H1 (cell line): ENCODE measurements at regions not wholly inside any gene's neighbourhood (a gene's known extent, or its start where the extent isn't known, plus 50 kb on each side); places are given as distances from the start of the nearest gene placed in this dataset.

Experiments used
- CTCF ChIA-PET: fragments of 300-600 bp; sonication (Branson Sonifier 250); formaldehyde crosslinking; loops from one replicate; lab custom pipeline; 2021; ENCODE audit not compliant: partially characterized antibody; lab: Charles Lee
- POLR2A ChIA-PET: fragments of 300-600 bp; sonication (Branson Sonifier 250); formaldehyde crosslinking; loops from one replicate; lab custom pipeline; 2021; ENCODE audit warnings: inconsistent platforms; ENCODE audit not compliant: partially characterized antibody; lab: Charles Lee
- DNase-seq, 2 experiments: peaks; one replicate each; pipeline versions ENCODE4 v3.0.0 to v3.0.0-alpha.2; 2010 to 2022; ENCODE audit warnings: low spot score in 2 of 2, low read depth in 1 of 2, mixed read lengths in 1 of 2
- FAIRE-seq: peaks from 2 replicates; lab custom pipeline; 2011; peaks lifted over from hg19 to GRCh38; lab: Jason Lieb, UNC
- H2AFZ ChIP-seq: 2 replicates; pipeline ENCODE4 v1.8.1; 2012; ENCODE audit warnings: low read length, inconsistent platforms
- H2AK5ac ChIP-seq: 2 replicates; pipeline ENCODE4 v1.6.1; 2013; ENCODE audit warnings: low read depth, low read length
- H2BK120ac ChIP-seq: replicated peaks from 2 replicates; pipeline ENCODE3; 2013; ENCODE audit warnings: low read depth, low read length, inconsistent platforms
- H2BK12ac ChIP-seq: 2 replicates; pipeline ENCODE4 v1.6.1; 2013; ENCODE audit warnings: low read depth, low read length
- H2BK15ac ChIP-seq: 2 replicates; pipeline ENCODE4 v1.6.1; 2013; ENCODE audit warnings: low read length
- H2BK20ac ChIP-seq: 2 replicates; pipeline ENCODE4 v1.6.1; 2013; ENCODE audit warnings: low read length
- H2BK5ac ChIP-seq: 2 replicates; pipeline ENCODE4 v1.6.1; 2013; ENCODE audit warnings: low read depth, low read length
- H3K14ac ChIP-seq: 2 replicates; pipeline ENCODE4 v1.6.1; 2013; ENCODE audit warnings: inconsistent platforms; ENCODE audit not compliant: insufficient read length
- H3K18ac ChIP-seq: 2 replicates; pipeline ENCODE4 v1.6.1; 2013; ENCODE audit warnings: low read length; ENCODE audit errors: extremely low read depth
- H3K23ac ChIP-seq: 2 replicates; pipeline ENCODE4 v1.6.1; 2013; ENCODE audit warnings: inconsistent platforms; ENCODE audit not compliant: insufficient read length
- H3K23me2 ChIP-seq: 2 replicates; pipeline ENCODE4 v1.6.1; 2013; ENCODE audit warnings: low read depth, low read length
- H3K27ac ChIP-seq: 2 replicates; pipeline ENCODE4 v1.6.1; 2011; ENCODE audit warnings: low read depth, low read length, inconsistent platforms
- H3K27me3 ChIP-seq, 4 experiments: replicated peaks in 1 of 4; 1 replicate in 1 of 4; 2 replicates in 3 of 4; pipeline versions ENCODE4 v1.6.1 to v1.8.1; 2011 to 2013; ENCODE audit warnings: low read length in 3 of 4, mild to moderate bottlenecking in 3 of 4, inconsistent platforms in 2 of 4, mixed read lengths in 2 of 4, moderate library complexity in 1 of 4; ENCODE audit not compliant: control insufficient read depth in 3 of 4, insufficient read depth in 3 of 4; ENCODE audit errors: extremely low read depth in 1 of 4
- H3K36me3 ChIP-seq, 4 experiments: 2 replicates each; pipeline versions ENCODE4 v1.6.1 to v1.8.1; 2011 to 2013; ENCODE audit warnings: mild to moderate bottlenecking in 4 of 4, low read length in 3 of 4, moderate library complexity in 2 of 4, control low read depth in 1 of 4, inconsistent platforms in 1 of 4; ENCODE audit not compliant: insufficient read depth in 4 of 4, control insufficient read depth in 2 of 4
- H3K4ac ChIP-seq: replicated peaks from 2 replicates; pipeline ENCODE3; 2013; ENCODE audit warnings: low read length, low read depth, mixed read lengths, inconsistent platforms; ENCODE audit not compliant: insufficient read length
- H3K4me1 ChIP-seq, 4 experiments: replicated peaks in 1 of 4; 1 replicate in 1 of 4; 2 replicates in 3 of 4; pipeline versions ENCODE4 v1.6.1 to v1.8.1; 2011 to 2013; ENCODE audit warnings: low read length in 3 of 4, inconsistent platforms in 2 of 4, mixed read lengths in 1 of 4; ENCODE audit not compliant: insufficient read depth in 4 of 4, control insufficient read depth in 3 of 4
- H3K4me2 ChIP-seq, 2 experiments: 2 replicates each; pipeline versions ENCODE4 v1.6.1 to v1.8.1; 2011 to 2013; ENCODE audit warnings: low read depth in 2 of 2, low read length in 2 of 2, control low read depth in 1 of 2, inconsistent platforms in 1 of 2, mild to moderate bottlenecking in 1 of 2; ENCODE audit not compliant: insufficient read depth in 1 of 2
- H3K4me3 ChIP-seq, 4 experiments: fragments of 200-600, 300-600 bp in 1 of 4; sonication (generic), shearing (Covaris generic), sonication (Bioruptor Twin) in 1 of 4; 2 replicates each; pipeline versions ENCODE4 v1.5.1 to v1.8.1; 2011 to 2016; ENCODE audit warnings: low read length in 4 of 4, low read depth in 3 of 4, control low read depth in 2 of 4, inconsistent platforms in 2 of 4, mild to moderate bottlenecking in 2 of 4, mixed read lengths in 1 of 4, moderate library complexity in 1 of 4; ENCODE audit not compliant: insufficient read depth in 2 of 4; ENCODE audit errors: extremely low read depth in 1 of 4
- H3K56ac ChIP-seq: replicated peaks from 2 replicates; pipeline ENCODE3; 2013; ENCODE audit warnings: low read depth, mild to moderate bottlenecking, mixed read lengths, low read length, inconsistent platforms; ENCODE audit not compliant: insufficient read length
- H3K79me1 ChIP-seq: 2 replicates; pipeline ENCODE4 v1.6.1; 2013; ENCODE audit warnings: low read depth, low read length, control low read depth
- H3K79me2 ChIP-seq, 2 experiments: 2 replicates each; pipeline versions ENCODE4 v1.6.1 to v1.8.1; 2012 to 2013; ENCODE audit warnings: low read length in 2 of 2, mild to moderate bottlenecking in 2 of 2, inconsistent platforms in 1 of 2; ENCODE audit not compliant: insufficient read depth in 2 of 2, control insufficient read depth in 1 of 2
- H3K9ac ChIP-seq, 4 experiments: replicated peaks in 1 of 4; 1 replicate in 1 of 4; 2 replicates in 3 of 4; pipeline versions ENCODE4 v1.6.1 to v1.8.1; 2011 to 2013; ENCODE audit warnings: low read depth in 3 of 4, low read length in 3 of 4, control low read depth in 2 of 4, mild to moderate bottlenecking in 2 of 4, moderate library complexity in 2 of 4, inconsistent platforms in 1 of 4; ENCODE audit errors: extremely low read depth in 1 of 4
- H3K9me3 ChIP-seq, 2 experiments: 2 replicates each; pipeline versions ENCODE4 v1.6.1 to v1.8.1; 2012 to 2013; ENCODE audit warnings: mild to moderate bottlenecking in 2 of 2, moderate library complexity in 2 of 2, control low read depth in 1 of 2, inconsistent platforms in 1 of 2, low read depth in 1 of 2, low read length in 1 of 2, mixed read lengths in 1 of 2; ENCODE audit not compliant: insufficient read depth in 2 of 2
- H4K20me1 ChIP-seq, 2 experiments: replicated peaks in 1 of 2; 2 replicates each; pipeline versions ENCODE3 to v1.8.1; 2011 to 2013; ENCODE audit warnings: inconsistent platforms in 2 of 2, low read length in 2 of 2, mild to moderate bottlenecking in 1 of 2; ENCODE audit not compliant: insufficient read depth in 2 of 2, control insufficient read depth in 1 of 2
- H4K5ac ChIP-seq: 2 replicates; pipeline ENCODE4 v1.6.1; 2013; ENCODE audit warnings: low read length, low read depth, mixed read lengths, inconsistent platforms; ENCODE audit not compliant: insufficient read length
- H4K8ac ChIP-seq: 2 replicates; pipeline ENCODE4 v1.8.0; 2013; ENCODE audit warnings: mild to moderate bottlenecking, moderate library complexity, low read length, inconsistent platforms; ENCODE audit not compliant: insufficient read depth; ENCODE audit errors: extremely low read depth
- H4K91ac ChIP-seq: replicated peaks from 2 replicates; pipeline ENCODE3; 2013; ENCODE audit warnings: low read length, mixed read lengths, inconsistent platforms; ENCODE audit not compliant: insufficient read length
- CREB1 ChIP-seq: IDR thresholded peaks from 2 replicates; pipeline ENCODE4 v1.6.1; 2012; ENCODE audit warnings: inconsistent platforms
- HDAC2 ChIP-seq, 2 experiments: fragments of 300-600 bp in 1 of 2; sonication (generic) in 1 of 2; IDR thresholded peaks; 2 replicates each; pipeline ENCODE4 v1.6.1; 2011 to 2012; ENCODE audit warnings: low read depth in 2 of 2, low read length in 2 of 2, mild to moderate bottlenecking in 2 of 2, moderate library complexity in 2 of 2, borderline replicate concordance in 1 of 2, inconsistent platforms in 1 of 2
- NANOG ChIP-seq: IDR thresholded peaks from 2 replicates; pipeline ENCODE4 v1.6.1; 2011; ENCODE audit warnings: low read length, low read depth, mild to moderate bottlenecking, inconsistent platforms; ENCODE audit not compliant: insufficient read depth, poor library complexity, severe bottlenecking
- PHF8 ChIP-seq: fragments of 200-600 bp; sonication (generic); conservative IDR thresholded peaks from 2 replicates; pipeline ENCODE4 v1.7.1; 2012; ENCODE audit warnings: low read depth, mild to moderate bottlenecking, inconsistent platforms, low read length, moderate library complexity
- POLR2A ChIP-seq, 2 experiments: IDR thresholded peaks; 1 replicate in 1 of 2; 2 replicates in 1 of 2; pipeline ENCODE4 v1.6.1; 2011; ENCODE audit warnings: low read depth in 2 of 2, low read length in 2 of 2, mild to moderate bottlenecking in 2 of 2; ENCODE audit errors: control extremely low read depth in 1 of 2
- RBBP5 ChIP-seq: IDR thresholded peaks from 2 replicates; pipeline ENCODE4 v1.7.1; 2012; ENCODE audit warnings: low read depth, mild to moderate bottlenecking, inconsistent platforms, low read length, moderate library complexity, borderline replicate concordance
- SRF ChIP-seq: IDR thresholded peaks from 2 replicates; pipeline ENCODE4 v1.6.1; 2011; ENCODE audit warnings: mild to moderate bottlenecking, low read depth, low read length, moderate library complexity
- YY1 ChIP-seq: IDR thresholded peaks from 2 replicates; pipeline ENCODE4 v1.6.1; 2011; ENCODE audit warnings: low read depth, mild to moderate bottlenecking, low read length
- WGBS, 2 experiments: shearing (Covaris generic) in 1 of 2; methylation state at CpG; one replicate each; pipeline versions ENCODE4 v1.1.6 to v1.1.7; 2013 to 2015; ENCODE audit warnings: low lambda C conversion rate in 2 of 2, mixed read lengths in 2 of 2, inconsistent platforms in 1 of 2, low coverage in 1 of 2, missing lambda C conversion rate in 1 of 2; ENCODE audit not compliant: insufficient replicate concordance in 2 of 2, insufficient coverage in 1 of 2, insufficient read length in 1 of 2; ENCODE audit errors: extremely low coverage in 1 of 2, missing lambda C conversion rate in 1 of 2; 5-methylcytosine and 5-hydroxymethylcytosine counted together

DNA sequence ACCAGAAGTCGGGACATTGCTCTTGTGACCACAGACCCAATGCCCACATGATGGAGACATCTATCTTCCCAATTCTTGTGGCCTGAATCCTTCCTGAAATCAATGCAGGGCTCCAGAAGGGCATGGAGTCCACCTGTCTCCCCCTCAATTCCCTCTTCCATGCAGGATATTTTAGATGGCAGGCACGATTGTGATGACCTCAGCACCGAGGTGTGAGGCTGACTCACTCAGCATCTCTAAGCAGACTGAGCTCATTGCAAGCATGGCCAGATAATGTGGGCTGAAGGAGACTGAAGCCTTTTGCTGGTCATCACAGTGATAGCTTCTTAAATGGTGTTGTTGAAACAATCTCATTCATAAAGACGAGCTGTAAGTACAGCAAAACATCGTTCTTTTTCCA, 374.9 kb upstream of the PODXL start:
- Histone ChIP-seq H3K79me2 (no peaks in the 10 kb centered on the region), H4K20me1 (peaks cover 0 to 2% of the 10 kb centered on the region in 2 experiments), H2BK15ac (no peak overlapping the region), H3K18ac (no peak overlapping the region), H3K4me3 (no peak overlapping the region), H3K27ac (no peak overlapping the region), H3K4me2 (no peak overlapping the region), H2BK120ac (no peak overlapping the region), H3K27me3 (no peaks in the 10 kb centered on the region), H3K4ac (no peak overlapping the region), H2AK5ac (no peak overlapping the region), H4K5ac (no peak overlapping the region), H3K23me2 (no peaks in the 10 kb centered on the region), H3K14ac (no peak overlapping the region), H2BK5ac (no peak overlapping the region), H3K79me1 (no peaks in the 10 kb centered on the region)
- DNase-seq, result no peak
- WGBS, 2 experiments, result 89% methylated on average over 4 of the region's 5 CpGs; no CpG with 5 or more reads in 1 of the 2 experiments
- TF ChIP-seq RBBP5, result no peak
- TF ChIP-seq PHF8, result no peak
- TF ChIP-seq POLR2A (IDR thresholded peaks at IDR 0.05; ENCODE audit: control extremely low read depth in 1 of 2, low read depth in 2 of 2, low read length in 2 of 2), result no peak
- TF ChIP-seq NANOG, result no peak
- no peak for TF ChIP-seq CREB1
- TF ChIP-seq YY1, result no peak
- no peak for TF ChIP-seq SRF
- TF ChIP-seq HDAC2 (IDR thresholded peaks at IDR 0.05; ENCODE audit: borderline replicate concordance in 1 of 2, low read depth in 2 of 2, low read length in 2 of 2), result no peak
- TF ChIP-seq, all 59 proteins: peak for 0
- POLR2A ChIA-PET, result interaction anchor here (0.5 kb wide), 1 partner anchor 282 kb away, joined by 3 read pairs; no protein-coding TSS in a partner anchor
- no peak overlapping the region for H3K56ac ChIP-seq
- no peaks in the 10 kb centered on the region for H3K36me3 ChIP-seq
- H2BK12ac ChIP-seq, result no peak overlapping the region
- no peak overlapping the region for H4K8ac ChIP-seq
- CTCF ChIA-PET, result interaction anchor here (0.8 to 2.4 kb wide), 6 partner anchors 9 to 252 kb away, joined by 3 to 10 read pairs (median 4); no protein-coding TSS in a partner anchor
- no peak overlapping the region for H3K9ac ChIP-seq
- no peak overlapping the region for H2AFZ ChIP-seq
- H2BK20ac ChIP-seq, result no peak overlapping the region
- H3K23ac ChIP-seq, result no peak overlapping the region
- no peak for FAIRE-seq
- no peaks in the 10 kb centered on the region for H3K4me1 ChIP-seq
- H3K9me3 ChIP-seq, result no peaks in the 10 kb centered on the region
- H4K91ac ChIP-seq, result no peak overlapping the region
